ENCODE measurements at regions not wholly inside any gene's neighbourhood (a gene's known extent, or its start where the extent isn't known, plus 50 kb on each side); places are given as distances from the start of the nearest gene placed in this dataset.

DNA sequence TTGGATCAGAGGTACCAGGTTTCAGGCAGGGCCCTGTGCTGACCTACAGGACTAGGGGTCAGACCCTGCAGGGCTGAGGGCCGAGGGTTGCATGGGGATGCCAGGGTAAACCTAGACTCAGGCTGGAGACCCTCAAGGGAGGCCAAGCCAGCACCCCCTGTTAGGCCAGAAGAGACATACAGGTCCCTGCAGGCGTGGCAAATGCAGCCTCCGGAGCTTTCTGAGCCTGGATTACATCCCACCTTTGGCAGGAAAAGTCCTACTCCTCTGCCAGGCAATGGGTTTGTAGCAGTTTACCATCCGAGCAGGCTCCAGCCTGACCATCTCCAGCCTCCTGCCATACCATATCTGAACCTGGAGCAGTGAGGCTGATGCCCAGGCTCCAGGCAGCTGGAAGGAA is 425.3 kb downstream of the NPHP4 start:
- DNase-seq (ENCODE audit: low spot score): no peak

DNA sequence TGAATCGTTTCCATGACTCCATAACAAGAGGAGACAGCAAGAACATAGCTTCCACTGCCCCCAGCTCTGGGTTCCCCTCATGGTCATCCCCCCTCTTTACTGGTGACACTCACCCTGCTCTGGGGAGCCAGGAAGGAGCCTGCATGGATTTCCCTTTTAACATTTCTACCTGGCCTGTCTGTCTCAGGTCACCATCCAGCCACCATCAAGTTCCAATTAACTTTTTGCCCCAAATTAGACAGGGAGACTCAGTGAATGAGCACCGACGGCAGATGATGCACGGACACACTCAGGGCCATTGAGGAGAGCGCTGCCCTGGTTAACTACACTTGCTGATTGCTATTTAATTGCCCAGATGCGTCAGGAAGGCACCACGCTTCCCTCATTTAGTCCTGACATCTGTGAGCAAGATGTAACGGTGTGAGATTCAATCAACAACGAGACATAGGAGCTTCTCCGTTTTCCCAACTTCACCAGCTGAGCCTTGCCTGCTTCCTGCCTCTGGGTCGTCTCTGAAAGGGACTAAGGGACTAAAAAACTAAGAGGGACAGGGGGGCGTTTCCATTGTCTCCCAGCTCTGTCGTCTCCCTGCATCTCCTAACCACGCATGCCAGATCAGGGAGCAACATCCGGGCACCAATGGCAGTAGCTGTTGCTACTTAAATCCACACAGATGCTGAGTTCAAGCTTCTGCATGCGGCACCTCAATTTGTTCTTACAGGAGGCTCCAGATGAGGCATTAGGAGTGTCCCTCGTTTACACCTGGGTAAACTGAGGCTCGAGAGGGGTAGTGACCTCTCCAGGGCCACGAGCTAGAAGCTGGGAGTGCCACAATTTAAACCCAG is 426.7 kb downstream of the NPHP4 start:
- DNase-seq (ENCODE audit: low spot score): no peak

DNA sequence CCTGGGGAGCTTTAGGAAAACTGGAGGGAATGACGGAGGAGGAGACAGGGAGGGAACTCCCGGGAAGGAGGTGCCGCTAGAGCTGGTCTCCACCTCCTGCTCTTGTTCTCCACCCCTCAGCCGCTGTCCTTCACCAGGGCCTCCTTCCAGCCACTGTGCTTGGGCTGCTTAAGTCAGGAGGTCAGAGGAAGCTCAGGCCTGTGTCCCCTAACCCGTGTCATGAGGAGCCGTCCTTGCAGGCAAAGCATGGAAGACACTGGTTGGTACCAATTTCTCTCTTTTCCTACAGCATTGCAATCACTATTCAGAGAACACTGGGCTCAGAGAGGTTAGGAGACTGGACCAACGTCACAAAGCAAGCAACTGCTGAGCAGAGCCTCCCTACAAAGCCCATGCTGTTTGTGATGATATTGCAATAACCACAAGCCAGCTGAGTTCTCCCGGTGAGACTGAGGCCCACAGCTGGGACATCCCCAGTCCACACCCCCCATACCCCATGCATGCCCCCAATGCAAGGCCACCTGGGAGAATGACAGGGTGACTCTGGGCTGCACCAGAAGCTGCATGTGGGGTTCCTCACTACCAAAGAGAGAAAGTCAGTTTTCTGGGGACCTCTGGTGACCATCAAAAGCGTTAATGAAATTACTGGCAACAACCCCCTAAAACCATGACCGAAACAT is 427.5 kb downstream of the NPHP4 start:
- no peak for DNase-seq (ENCODE audit: low spot score)

DNA sequence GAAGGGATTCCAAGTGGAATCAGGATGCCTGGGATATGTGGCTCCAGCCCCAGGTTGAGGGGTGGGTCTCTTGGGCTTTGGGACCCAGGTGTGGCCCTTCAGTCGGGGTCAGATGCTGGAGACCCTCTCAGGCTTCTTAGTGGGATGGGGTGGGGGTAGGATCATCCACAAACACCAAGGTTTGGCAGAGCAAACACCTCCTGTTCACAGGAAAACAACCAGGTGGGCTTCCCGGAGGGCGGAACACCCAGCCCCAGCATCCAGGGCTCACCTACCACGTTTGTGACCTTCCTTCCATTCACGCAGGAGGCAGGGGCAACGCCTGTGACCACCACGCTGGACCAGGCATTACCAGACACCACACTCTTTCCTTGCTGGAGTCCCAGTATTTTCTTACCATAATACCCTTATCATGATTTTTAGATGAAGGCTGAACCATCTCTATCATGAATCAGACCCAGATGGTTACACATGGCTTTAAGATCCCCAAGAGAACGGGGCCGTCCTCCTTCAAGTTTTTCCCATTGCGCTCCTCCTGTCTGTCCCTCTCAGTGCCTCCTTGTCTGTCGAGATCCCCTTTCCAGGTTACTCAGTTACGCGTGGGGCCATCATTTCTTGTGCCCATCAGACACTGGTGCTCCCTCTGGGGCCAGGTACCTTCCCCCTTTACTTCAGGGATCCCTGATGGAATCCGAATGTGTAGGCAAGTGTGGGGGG is 428.2 kb downstream of the NPHP4 start:
- no peak for DNase-seq (ENCODE audit: low spot score)

DNA sequence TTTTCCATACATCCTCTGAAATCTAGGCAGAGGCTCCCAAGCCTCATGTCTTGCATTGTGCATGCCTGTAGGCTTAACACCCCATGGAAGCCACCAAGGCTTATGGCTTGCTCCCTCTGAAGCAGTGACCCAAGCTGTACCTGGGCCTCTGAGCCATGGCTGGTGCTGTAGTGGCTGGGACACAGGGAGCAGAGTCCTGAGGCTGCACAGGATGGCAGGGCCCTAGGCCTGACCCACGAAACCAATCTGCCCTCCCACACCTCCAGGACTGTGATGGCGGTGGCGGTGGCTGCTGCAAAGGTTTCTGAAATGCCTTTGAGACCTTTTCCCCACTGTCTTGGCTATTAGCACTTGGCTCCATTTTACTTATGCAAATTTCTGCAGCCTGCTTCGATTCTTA is 429.5 kb downstream of the NPHP4 start:
- DNase-seq (ENCODE audit: low spot score): no peak

DNA sequence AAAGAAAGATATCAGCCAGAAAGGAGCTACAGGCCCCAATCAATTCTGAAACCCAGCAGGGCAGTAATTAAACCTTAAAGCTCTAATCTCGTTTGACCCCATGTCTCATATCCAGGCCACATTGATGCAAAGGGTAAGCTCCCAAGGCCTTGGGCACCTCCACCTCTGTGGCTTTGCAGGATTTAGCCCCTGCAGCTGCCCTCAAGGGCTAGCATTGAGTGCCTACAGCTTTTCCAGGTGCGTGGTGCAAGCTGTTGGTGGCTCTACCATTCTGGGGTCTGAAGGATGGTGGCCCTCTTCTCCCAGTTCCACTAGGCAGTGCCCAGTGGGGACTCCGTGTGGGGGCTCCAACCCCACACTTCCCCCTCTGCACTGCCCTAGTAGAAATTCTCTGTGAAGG is 429.9 kb downstream of the NPHP4 start:
- DNase-seq (ENCODE audit: low spot score): no peak

DNA sequence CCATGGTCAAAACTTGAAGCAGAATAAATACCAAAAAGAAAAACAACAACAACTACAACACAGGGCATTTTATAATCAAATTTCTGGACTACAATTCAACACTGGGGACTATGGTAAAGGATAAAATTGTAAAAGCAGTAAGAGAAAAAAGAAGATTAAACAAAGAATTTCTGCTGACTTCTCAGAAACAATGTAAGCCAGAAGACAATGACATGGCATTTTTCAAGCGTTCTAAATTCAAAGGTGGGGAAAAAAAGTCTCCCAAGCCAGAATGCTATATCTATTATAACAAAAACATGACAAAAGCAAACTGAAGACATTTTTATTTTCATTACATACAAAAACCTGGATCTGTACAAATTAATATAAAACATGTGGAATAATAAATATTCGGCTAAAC is 433.1 kb downstream of the NPHP4 start:
- no peak for DNase-seq (ENCODE audit: low spot score)

DNA sequence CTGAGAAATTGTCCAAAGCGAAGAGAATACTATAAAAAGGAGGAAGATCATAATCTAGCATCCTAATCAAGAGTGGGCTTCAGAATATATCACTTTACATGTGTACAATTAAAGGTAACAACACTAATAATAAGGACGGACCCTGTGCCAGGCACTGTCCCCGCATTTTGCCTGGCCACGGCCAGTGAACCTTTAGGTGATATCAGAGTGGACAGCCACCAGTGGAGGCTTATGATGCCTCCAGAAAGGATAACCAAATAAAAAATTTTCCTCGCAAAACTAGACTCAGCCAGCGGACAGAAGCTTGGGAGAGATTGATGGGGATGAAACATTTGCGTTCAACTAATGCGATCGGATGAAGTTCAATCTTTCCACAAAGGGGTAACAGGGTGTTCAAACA is 436.4 kb downstream of the NPHP4 start:
- no peak for DNase-seq (ENCODE audit: low spot score)

DNA sequence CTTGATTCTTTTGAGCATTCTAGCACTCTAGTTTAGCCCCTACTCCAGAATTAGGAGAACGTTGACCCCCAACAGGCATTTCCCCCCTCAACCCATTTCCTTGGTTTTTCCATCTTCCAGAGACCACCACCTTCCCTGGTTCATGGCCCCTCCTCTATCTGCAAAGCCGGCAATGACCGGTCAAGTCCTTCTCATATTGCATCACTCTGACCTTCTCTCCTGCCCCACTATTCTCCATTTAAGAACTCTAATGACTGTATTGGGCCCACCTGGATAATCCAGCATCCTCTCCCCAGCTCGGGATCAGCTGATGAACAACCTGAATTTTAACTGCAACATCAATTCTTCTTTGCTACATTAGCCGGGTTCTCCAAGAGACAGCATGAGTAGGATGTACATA is 437.4 kb downstream of the NPHP4 start:
- DNase-seq (ENCODE audit: low spot score): no peak

DNA sequence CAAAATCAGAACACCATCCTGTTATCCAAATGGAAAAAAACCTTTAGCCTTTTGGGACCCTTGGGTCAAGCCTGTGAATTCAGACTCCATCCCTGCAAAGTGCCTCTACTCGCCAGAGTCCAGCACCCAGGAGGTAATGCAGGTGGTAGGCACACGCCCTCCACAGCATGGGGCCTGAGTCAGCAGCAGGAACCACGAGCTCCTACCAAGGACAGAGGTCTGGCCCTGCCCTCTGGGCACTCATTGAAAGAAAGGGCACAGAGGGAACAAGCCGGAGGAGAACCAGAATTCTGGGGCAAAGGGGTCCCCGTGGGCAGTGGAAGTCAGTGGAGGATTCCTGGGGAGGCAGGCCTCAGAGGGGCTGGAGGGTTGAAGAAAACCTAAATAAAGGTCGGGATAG is 438.1 kb downstream of the NPHP4 start:
- no peak for DNase-seq (ENCODE audit: low spot score)

DNA sequence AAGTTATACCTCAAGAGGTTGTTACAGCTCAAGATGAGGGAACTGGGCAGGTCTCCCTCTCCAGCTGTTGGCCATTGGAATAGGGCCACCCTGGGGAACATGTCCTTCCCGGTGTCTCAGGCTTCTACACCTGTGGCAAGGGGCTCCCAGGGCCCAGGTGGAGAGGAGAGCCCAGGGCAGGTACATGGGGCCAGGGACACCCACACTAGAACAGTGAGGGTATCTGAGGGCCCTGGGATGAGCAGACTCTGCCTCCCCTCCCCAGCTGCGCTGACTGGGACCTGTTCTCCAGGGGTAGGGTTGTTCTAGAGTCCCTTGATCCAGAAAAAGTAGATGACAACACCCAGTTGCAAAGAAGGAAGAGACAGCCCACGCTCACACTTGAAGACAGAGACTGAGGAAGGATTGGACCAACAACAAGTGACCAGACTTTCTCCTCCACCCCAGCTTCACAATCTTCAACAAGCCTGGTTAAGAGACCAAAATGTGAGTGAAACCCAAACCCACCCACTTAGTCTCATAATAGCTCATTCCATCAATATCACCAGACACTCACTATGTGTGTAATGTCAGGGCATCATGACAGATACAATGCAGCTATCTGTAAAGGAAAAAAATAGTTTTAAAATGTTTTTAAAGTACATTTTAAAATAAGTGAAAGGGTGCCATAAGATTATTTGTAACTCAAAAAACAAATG is 439.3 kb downstream of the NPHP4 start:
- no peak for DNase-seq (ENCODE audit: low spot score)

DNA sequence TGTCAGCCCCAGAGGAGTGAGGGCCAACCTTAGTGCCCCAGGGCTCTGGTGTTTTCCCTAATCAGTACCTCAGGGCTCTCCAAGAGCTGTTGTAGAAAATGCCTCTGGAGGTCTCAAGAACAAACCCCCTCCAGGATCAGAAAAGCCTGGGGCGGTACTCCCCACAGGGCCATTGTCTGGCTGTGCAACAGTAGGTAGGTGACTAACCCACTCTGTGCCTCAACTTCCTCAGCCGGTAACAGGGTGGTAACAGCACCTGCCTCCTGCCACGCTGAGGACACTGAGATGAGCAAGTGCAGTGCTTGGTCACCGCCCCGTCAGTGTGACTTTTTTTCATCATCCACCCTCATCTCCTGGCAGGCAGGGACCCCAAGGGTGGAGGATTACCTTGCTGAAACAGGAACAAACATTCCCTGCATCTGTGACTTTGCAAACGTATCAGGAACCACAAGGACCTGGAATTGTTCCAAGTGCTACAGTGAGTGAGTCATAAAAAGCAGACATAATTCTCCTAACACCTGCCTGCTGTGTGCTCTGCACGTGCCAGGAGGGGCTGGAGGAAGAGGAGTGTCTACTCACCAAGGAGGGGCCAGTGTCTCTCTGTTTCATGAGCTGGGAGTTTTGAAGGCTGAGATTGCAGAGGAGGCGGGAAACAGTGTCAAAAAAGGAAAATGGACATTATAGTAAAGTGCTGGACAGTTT is 440.8 kb downstream of the NPHP4 start:
- no peak for DNase-seq (ENCODE audit: low spot score)

DNA sequence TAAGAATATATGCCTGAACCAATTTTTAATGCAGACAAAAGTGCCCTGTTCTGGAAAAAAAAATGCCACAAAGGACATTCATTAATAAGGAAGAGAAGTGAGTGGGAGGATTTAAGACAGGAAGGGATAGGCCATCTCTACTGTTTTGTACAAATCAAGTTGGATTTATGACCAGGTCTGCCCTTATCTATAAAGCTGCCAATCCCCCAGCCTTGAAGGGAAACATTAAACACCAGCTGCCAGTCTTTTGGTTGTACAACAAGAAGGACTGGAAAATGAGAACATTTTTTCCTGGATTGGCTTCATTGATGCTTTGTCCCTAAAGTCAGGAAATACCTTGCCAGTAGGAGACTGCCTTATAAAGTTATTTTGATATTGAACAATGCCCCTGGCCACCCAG is 444.0 kb downstream of the NPHP4 start:
- no peak for DNase-seq (ENCODE audit: low spot score)

DNA sequence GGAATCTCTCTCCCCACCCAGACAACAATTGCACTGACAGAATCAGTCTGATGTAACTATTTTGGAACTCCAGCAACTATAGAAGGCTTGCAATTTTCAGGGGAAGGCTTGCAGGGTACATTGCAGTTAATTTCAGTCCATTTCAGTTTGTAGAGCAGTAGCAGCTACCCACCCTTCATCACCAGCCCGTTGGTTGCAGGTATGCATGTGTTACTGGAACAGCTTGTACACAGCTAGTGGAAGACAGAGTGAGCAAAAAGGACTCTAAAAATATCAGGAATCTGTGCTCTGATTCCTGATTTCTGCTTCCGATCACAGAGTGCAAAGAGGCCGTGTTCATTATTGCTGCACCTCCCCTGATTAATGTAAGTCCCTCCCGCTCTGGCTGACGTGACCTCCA is 449.0 kb downstream of the NPHP4 start:
- DNase-seq (ENCODE audit: low spot score): no peak

DNA sequence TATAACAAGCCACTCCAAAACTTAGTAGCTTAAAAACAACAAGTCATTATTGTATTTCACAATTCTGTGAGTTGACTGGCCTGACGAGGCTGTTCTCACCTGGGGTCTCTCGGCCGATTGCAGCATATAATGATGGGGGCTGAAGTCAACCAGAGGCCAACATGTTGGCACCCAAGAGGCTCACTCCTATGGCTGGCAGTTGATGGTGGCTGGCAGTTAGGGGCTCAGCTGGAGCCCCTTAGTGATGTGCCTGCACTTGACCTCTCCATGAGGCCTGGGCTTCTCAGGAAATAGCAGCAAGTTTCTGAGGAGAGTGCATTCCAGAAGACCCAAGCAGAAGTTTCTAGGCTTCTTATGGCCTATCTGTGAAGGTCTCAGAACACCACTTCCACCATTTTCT is 459.4 kb downstream of the NPHP4 start:
- DNase-seq (ENCODE audit: low spot score): peak; percentile 2

DNA sequence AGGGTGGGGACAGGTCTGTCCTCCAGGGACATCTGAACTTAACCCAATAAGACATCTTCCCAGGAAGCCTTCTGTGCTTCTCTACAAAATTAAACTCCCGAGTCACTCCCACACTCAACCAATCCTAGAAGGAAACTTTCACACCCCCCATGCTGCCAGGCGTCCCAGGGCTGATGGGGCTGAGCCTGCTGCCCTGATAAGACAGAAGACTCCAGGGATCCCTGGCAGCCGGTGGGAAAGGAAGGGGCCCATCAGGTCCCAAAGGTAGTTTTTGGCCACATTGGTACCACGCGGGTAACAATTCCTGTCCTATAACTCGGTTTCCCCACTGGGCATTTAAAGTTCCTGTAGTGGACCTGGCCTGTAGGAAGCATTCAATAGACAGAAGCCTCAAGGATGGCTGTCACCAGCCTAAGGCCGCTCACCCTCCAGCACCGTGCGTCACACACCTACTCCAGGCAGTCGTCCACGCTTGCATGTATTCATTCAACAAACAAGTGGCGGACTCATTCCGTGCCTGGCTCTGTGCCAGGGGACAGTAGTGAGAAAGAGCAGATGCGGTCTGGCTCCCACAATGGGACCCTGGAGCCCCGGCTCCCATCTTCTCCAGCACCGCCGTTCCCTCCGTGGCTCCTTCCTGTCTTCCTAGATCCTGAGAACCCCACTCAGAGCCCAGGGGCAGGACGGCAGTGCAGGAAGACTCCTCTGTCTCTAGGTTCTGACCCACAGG is 465.2 kb downstream of the NPHP4 start:
- peak; percentile 6 for DNase-seq (ENCODE audit: low spot score)

DNA sequence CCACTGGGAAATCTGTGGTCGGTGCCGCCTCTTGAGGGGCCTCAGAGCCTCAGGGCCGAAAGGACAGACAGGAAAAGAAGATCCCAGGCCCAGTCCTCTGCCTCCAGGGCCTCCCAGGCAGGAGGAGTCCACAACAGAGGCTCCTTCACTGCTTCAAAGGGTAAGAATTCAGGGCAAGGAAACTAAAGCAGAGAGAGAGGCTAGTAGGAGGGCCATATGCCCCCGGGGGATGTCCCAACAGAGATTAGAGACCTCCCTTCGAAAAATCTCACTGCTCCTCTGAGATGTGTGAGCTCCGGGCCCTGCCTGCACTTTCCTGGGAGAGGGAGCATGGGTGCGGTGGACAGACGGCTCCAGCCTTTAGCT is 465.9 kb downstream of the NPHP4 start:
- peak; percentile 3 for DNase-seq (ENCODE audit: low spot score)

DNA sequence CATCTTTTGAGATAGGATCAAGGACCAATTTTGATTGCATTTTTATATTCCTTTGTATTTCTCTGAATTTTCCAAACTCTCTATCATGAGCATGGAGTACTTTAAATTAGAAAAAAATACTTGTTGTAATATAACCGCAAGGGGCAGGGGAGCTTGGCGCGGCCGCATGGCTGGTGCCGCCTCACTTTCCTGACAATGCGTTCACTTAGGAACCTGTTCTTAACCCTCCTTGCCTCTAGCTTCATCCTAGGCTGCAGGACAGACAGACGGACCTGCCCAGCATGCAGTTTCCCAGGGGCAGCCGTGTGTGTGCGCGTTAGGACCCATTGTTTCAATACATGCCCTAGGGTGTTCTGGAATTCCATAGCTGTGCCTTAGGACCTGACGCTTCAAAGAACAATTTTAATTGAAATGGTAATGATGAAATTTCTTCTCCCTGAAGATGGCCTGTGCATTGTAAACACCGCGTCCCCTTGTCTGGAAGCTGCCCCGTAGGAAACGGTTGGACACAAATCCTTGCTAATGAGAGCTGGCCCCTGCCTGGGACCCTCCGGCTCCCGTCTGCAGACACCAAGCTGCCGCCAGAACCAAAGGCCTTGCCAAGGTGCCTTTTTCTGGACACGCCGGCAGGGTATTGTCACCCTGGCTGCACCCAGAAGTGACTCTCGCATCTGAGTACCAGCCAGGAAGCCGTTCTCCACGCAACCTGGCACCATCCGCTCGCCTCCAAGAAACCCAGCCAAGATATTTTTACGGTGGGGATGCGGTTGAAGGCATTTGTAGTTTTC is 466.4 kb downstream of the NPHP4 start:
- peak; percentile 3 for DNase-seq (ENCODE audit: low spot score)

DNA sequence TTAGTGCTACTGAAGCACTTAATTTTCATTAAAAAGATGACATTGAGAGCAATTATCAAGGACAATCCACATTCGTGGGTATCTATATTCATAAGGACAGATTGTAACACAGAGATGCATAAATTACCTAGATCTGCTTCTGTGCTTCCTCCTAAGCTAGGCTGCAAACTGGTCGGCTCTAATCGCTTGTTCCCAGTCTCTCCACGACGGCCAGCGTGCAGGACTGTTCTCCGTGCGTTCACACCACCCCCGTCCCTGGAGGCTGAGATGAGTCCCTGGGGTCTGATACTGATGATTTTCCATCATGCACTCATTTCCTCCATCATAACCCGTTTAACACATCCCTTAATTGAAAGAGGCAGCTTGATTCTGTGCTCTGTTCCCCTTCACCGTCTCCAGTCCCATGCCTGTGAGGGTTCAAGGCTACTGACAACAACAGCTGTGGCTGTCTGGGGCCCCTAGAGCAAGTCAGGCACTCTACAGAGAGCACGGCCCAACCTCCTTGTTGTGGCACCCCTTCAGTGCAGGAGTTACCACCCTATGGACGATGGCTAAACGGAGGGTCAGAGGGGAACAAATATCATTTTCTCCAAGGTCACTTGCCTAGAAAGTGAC is 469.6 kb downstream of the NPHP4 start:
- peak; percentile 2 for DNase-seq (ENCODE audit: low spot score)

All from AG20443 (cell line).